DMS 273 treated with DMSO at 0.1 percent for 48 hours (cell line): ENCODE measurements at regions not wholly inside any gene's neighbourhood (a gene's known extent, or its start where the extent isn't known, plus 50 kb on each side); places are given as distances from the start of the nearest gene placed in this dataset.

Experiments
- DNase-seq: peaks from one replicate; lab custom pipeline; 2025; lab: John Stamatoyannopoulos, UW

DNA sequence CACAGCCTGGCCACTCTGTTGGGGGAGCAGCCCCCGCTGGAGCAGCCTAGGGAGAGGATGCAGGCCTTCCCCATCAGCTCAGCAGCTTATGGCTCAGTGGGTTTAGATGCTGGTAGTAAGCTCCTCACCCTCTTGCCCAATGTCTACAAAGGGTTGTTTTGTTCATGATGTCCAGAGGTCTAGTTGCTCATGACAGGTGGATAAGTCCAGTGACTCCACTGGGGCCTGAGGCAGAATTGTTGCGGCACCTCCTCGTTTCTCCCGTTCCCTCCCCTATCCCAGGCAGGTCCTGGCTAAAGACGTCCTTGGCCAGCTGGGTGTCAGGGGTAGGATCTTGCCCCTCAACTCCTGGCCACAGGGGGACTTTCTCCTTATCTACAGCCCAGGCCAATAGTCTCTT lies 233.5 kb upstream of the B3GAT1 start:
- no peak for DNase-seq

DNA sequence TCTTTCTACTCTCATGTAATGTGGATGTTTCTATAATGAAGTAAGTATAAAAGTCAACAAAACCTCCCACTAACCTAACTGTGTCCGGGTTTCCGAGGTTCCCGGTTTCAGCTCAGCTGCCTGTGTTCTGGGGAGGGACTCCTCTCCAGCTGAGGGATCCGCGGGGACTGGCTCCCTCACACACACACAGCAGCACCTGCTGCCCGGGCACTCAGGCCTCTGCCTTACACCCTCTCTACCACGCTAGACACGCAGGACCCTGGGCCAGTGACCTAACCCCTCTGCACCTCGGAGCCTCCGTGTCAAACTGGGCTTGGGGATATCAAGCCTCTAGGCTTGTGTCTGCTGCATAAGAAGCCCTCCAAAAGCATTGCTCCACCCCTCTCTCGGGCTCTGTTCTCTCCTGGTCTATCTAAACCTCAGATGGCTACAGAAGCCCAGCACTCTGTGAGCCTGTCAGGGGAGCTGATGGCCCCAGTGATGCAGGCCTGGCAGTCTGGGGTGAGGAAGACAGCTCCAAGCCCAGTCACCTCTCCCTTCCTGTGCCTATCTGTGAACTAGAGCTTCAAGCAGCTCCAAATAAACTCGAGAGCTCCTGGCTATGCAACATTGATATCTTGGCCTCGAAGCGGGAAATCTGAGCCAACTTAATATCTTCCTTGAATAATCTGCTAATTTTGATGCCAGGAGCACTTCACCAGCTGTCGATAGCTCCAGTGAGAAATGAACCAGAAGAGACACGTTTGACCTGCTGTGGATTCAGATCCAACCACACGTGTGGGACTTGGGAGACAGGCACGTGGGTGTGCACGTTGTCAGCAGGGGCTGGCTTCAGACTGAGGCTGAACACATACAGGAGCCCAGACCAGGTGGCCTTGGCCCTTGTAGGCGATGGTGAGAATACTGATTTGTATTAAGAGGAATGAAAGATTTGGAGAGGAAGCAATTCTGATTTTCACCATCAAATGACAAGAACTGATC lies 232.7 kb upstream of the B3GAT1 start:
- no peak for DNase-seq

DNA sequence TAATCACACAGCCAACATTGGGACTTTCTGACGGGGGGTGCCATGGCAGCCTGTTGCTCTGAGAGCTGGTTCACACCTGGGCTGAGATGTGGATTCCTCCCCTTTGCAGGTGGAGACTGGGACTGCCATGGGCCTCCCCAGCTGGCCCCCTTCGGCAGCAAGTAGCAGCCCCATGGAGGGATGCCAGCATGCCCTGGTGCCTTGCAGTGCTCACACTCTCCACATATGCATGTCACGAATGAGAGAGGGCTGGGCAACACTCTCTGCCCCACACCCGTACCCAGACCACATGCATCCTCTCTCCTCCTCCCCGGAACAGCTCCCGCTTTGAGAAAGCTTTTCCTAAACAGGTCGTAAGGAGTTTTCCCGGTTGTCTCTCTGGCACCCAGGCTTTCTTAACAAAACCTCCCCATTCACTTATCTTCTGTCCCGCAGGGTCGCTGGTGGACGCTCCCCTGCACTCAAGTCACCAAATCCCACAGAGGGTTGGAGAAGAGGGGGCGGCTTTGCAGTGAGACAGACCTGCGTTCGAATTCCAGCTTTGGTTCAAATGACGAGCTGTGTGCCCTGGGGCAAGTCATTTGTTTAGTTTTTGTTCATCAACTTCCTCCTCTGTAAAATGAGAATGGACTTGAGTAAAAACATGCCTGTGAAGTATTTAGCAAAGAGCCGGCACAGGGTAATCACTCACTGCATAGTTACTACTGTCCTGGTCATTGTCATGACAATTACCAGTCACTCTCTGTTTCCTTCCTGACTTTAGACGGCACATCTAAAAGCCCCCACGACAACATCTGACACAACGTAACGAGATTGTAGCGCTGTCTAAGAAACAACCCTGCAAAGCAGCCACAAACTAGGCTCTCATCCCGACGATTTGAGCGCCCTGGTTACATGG lies 231.3 kb upstream of the B3GAT1 start:
- no peak for DNase-seq

DNA sequence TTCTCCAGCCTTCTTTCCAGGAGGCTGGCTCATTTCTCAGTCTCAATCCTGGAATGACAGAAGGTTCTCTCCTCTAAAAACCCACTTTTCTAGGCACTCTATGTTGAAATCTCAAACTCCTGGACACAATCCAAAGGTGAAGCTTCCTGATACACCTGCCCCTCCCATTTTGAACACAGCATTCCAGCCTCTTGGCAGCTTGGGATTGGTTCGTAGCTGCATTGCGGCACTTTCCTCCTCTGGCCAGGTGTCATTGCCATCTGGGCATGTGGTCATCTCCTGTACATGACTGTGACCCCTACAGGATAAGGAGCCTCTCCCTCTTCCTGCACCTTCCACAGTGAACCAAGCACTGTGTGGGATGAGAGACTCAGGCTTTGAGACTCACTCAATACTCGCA lies 230.2 kb upstream of the B3GAT1 start:
- no peak for DNase-seq

DNA sequence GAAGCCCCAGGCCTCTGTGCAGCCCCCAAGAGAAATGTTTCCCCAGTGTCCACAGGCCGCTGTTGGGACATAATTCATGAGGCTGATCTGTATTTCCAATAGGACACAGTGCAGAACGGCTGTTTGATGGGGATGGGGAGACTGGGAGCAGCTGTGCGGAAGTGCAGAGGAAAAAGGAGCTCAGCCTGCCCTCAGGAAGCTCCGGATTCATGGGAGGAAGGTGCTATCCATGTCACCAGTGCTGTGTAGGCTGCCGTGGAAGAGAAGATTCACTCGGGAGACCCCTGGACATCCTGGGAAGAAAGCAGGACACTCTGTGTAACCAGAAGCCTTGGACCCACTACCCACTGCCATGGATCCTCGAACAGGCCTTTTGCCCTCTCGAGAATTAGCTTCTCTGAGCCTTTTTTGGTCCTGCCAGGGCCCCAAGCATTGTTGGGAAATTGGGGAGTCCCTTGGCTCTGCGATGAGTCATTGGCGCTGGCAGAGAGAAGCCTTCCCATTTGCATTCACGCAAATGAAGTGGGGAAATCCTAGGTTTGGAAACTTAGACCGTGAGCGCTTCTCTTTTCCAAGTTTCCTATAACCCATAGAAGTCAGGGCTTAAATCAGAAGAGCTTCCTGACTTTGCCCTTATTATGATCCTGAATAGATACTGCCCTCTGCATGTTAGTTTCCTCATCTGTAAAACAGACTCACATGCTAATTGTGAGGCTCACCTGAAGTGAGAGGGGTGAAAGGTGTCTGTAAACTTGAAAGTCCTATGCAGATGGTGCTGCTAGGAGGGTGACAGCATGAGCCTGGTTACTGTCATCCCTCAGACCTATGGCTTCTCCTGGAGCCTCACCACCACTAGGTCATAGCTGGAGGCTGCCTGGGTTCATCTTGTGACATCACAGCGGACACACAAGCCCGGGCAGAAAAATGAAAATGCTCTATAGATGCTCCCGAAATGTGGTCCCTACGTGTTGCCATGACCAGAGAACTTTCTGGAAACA lies 229.2 kb upstream of the B3GAT1 start:
- no peak for DNase-seq

DNA sequence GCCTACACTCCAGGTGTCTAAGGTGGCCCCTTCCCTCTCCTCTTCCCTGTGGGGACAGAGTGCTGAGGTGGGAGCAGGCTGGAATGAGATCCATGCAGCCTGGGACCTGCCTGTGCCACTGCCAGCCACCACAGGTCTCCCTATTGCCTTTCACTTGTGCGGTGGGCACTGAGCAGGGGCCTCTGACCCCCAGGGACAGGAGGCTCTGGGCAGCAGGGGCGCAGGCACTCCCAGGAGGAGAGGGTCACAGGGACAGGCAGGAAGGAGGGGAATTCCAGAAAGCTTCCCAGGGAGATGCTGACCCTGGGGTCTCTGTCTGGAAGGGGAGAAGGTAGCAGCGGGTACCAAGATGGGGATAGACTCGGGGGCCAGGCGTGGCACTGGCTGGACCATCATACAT lies 228.5 kb upstream of the B3GAT1 start:
- no peak for DNase-seq

DNA sequence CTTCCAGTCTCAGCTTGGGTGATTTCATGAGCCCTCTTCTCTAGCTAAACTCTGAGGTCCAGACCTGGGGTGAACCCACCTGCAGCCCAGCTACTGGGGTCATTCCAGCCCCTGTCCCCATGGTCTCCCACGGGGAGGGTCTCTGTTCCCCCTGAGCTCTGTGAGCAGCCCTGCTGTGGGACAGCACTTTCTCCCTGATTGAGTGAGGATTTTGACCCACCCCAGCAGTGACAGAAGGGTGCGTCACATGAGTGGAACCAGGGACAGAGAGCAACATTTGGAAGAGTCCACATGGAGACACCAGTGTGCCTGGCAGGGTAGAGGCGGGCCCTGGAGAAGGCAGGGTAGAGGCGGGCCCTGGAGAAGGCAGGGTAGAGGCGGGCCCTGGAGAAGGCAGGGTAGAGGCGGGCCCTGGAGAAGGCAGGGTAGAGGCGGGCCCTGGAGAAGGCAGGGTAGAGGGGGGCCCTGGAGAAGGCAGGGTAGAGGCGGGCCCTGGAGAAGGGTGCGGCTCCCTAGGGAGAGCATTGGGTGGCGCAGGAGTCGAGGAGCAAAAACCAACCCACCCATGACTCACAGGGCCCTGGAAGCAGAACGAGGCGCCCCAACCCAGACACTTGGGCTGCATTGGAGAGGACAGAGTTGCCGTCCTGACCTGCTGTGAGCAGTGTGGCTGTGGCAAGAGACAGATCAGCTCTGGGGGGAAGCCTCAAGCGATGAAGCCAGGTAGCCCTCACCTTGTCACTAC lies 227.7 kb upstream of the B3GAT1 start:
- no peak for DNase-seq

DNA sequence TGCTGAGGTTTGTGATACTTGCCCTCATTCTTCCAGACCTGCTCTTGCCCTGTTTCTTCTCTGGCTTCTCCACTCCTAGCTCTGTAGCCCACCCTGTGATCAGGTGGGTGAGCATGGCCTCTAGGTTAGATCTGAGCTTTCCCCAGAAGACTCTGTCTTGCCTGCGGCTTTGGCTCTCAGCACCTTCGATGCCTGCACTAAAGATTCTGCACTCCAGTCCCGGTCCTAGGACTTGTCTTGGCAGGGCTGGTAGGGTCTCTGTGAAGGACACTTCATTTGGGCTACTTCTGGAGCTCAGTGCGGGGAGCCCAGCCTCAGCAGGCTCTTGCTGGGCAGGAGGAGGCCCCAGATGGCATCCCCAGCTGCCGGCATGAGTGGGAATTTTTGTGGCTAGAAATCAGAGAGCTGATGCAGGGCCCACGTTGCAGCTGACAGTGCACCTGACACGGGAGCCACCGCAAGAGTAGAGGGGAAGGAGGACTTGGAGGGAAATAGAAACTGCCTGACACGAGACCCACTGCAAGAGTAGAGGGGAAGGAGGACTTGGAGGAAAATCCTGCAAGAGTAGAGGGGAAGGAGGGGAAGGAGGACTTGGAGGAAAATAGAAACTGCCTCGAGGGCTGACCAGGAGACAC lies 226.9 kb upstream of the B3GAT1 start:
- DNase-seq = no peak

DNA sequence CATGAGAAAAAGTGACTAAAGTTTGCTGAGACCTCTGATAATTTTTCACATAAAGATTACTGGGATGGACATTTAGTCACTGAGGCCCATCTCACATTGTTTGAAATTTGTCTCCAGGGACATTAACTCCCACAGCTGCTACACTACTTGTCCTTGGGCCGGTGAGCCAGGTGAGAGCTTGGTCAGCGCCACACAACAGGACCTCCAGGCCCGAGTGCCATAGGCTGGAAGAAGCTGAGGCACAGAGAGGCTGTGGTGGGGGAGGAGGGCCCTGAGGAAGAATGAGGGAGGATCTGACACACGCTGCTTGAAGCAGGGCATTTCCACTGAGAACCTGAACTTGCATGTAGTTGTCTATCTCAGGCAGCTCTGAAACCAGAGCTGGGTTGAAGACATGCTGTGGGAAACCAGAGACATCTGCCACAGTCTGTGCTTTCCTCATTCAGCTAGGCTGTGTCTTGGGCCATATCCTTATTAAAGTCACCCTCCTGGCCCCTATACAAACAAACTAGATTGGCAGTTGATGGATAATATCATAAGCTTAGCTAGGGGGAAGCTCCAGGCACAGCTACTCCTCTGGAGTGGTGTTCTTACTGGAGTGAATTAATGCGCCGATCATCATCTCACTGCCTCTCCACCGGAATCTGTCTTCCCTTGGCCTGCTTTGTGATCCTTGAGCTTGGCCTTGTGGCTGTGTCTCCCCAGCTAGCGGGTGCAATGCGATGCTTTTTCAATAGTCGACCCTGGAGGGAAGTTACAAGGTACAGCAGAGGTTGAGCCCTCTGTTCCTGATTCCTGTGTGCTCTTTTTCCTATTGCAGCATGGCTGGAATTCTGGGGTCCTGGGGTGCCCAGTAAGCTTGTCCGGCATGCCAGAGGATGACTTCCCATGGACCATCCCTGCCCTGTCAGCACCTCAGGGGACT lies 225.3 kb upstream of the B3GAT1 start:
- no peak for DNase-seq

DNA sequence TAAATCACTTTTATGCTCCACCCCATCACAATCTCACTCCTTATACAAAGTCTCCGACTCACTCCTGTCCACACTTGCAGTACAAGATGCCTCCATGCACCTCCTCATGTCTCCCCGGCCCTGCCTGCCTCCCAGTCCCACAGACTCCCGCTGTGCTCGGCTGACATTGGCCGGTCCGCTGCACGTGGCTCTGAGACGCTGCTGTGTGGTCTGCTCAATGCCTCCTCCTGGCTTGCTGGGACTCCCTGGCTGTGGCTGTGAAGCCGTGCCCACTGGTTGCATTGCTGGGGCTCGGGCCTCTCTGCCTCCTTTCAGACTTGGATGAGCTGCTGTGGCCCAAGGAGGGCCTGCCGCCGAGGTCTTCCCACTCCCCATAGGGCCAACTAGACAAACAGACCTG lies 224.0 kb upstream of the B3GAT1 start:
- DNase-seq = no peak

DNA sequence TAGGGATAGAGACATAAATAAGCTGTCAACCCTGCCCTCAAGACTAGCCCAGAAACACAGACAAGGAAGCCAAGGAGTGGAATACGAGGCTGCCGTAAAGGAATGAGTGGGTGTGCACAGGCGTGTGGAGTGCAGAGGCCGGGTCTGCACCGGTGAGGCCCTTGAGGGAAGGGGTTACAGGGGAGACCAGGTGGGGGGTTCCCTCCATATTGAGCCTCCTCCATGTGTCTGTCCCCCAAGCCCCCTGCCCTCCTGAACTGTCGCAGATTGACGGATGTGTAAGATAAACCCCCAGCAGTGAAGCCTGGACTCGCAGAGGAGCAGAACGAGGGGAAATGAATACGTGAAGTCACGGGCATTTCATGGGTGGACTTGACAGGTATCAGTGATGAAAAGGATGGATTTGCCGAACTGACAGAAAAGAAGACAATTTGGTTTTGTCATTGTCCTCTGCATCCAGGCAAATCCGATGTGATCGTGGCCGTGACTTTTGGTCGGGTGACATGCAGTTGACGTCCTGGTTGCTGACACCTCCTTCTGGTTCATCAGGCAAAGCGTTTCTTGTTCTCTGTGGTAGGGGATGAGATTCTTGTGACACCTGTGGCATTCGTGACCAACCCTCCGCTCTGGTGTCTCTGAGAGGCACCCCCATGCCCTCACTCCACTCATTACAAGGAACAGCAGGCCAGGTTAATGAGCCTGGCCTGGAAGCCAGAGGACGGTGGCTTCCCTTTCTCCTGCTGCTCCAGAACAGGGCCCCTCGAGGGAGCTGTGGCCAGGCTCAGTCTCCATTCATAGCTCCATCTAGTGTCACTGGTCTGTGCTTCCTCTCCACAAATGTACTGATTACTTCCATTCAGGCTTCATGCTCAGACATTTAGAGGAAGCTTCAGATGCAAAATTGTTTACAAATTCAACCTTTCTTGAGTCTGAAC lies 223.1 kb upstream of the B3GAT1 start:
- no peak for DNase-seq

DNA sequence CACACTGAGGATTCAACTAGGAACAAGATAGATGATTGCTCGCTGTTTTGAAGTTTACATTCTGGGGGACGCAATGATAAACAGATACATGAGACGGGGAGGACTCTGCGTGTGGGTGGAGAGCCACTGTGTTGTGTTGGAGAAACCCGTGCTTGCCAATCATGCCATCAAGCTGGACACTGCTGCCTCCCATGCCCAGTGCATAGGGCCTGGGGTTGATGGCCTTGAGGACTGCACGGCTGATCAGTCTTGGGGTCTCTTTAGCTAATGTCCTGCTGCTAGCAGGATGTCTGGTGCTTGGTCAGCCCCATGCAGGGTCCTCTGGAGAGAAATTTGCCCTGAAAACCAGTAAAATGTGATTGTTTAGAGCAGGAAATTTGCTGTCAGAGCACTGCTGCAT lies 221.2 kb upstream of the B3GAT1 start:
- no peak for DNase-seq

DNA sequence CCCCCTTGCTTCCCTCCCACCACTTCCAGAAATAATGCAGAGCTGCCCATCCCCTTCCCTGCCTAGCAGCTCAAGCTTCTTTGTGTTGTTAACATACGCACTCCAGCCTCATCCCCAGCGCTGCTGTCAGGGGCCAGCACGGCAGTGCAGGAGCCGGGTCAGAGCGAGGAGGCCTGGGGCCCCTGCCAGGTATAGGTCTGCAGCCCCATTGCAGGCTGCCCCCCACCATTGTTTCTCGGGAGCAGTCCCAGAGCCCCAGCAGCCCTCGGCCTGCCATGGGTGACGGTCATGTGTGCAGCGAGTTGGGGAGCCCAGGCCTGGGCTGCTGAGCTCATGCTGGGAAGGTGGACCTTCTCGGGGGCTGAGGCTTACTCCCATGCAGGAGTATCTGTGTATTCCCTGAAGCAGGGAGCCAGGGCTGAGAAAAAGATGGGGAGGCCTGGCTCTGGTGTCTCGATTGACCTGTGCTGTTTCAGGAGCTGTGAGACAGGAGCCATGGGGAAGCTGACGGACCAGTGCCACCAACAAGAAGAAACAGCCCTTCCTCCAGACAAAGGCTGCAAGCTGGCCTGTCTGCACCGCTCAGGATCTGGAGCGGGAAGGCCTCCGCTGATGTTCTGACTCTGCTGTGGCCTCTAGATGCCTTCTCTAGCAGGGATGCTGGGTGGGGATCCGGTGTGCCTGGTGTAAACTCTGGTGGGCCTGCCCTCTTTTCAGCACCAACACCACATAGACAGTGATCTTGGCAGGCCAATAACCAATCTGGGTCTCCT lies 220.5 kb upstream of the B3GAT1 start:
- DNase-seq = no peak

DNA sequence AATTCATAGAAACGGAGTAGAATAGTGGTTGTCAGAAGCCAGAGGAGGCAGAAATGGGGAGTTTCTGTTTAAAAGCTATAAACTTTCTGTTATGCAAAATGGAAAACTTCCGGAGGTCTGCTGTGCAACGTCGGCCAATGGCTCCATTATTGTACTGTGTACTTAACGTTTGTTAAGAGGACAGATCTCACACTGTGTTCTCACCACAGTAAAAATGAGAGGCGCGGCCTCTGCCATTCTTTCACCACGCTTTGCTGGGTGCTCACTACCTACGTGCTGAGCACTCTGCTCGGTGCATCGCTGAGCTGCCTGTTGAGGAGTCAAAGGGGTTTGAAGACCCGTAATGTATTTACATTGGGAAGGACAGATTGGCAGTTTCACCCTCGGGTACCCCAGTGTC lies 218.8 kb upstream of the B3GAT1 start:
- no peak for DNase-seq

DNA sequence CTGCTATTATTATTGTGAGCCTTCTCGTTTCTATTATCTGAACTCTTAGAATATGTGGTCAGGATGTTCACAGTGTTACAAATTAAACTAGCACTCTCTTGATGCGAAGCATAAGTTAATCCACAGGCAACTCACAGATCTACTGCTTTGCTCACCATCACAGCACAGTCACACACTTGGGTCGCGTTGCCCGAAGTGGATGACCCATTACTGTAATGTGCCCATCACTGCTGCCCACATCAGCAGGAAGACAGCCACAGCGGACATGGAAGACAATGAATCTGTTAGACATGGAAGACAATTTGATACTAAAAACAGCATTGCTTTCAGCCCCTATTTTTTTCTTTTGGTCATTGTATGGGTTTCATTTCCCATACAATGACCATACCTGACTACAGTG lies 216.4 kb upstream of the B3GAT1 start:
- DNase-seq = no peak

DNA sequence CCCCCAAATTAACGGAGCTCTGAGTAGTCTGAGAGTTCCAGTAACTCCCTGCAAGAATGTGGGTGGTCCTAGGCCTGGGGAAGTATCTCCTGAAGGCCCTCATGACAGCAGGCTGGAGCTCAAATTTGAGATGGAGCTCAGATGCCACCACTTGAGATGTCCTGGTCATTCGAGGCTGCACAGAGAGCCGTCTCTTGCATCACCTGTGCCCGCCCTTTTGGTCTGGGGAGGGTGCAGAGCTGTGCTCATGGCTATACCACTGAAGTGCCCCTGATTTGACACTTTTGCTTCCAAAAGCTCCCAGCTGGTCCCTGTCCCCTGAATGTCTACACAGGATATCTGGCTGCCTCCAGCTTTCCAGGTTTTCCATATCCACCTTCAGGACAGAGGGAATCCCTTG lies 214.0 kb upstream of the B3GAT1 start:
- no peak for DNase-seq

DNA sequence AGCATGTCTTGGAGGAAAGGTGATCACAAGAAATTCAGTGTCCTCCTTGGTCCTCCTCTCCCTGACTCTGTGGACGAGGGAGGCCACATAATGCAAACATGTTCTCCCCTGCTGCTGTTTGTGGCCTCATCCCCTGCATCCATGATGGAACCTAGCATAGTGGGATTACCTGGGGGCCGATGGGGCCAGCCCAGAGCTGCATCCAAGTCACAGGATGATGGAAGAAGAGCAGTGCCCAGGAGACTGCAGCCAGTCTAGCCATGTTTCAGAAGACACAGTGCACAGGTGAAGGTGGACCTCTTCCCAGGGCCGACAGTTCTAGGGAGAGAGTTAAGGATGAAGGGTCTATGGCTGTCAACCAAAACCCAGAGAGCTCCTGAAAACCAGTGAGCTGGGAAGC lies 213.6 kb upstream of the B3GAT1 start:
- no peak for DNase-seq

DNA sequence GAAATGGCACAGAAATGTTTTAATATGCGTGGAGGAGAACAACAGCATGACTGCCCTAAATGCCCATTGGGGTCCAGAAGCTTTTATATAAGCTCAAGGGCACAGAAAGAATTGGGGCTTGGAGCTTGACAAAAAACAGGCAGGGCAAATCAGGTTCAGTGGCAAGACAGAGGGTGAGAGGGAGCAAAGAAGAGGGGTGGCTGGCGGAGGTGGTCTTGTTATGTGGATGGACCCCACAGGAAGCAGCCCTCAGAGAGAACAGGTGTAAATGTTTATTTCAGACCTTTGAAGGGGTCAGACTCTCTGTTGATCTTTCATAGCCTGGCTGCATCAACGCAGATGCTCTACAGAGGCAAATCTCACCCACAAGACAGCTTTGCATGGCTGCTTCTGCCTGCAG lies 213.1 kb upstream of the B3GAT1 start:
- DNase-seq = no peak
